Forelimb muscle (tissue), 1 donor: ENCODE measurements at regions not wholly inside any gene's neighbourhood (a gene's known extent, or its start where the extent isn't known, plus 50 kb on each side); places are given as distances from the start of the nearest gene placed in this dataset.

Experiments used
- DNase-seq: peaks from one replicate; pipeline ENCODE4 v3.0.0-alpha.2; 2013; ENCODE audit warnings: low read depth

DNA sequence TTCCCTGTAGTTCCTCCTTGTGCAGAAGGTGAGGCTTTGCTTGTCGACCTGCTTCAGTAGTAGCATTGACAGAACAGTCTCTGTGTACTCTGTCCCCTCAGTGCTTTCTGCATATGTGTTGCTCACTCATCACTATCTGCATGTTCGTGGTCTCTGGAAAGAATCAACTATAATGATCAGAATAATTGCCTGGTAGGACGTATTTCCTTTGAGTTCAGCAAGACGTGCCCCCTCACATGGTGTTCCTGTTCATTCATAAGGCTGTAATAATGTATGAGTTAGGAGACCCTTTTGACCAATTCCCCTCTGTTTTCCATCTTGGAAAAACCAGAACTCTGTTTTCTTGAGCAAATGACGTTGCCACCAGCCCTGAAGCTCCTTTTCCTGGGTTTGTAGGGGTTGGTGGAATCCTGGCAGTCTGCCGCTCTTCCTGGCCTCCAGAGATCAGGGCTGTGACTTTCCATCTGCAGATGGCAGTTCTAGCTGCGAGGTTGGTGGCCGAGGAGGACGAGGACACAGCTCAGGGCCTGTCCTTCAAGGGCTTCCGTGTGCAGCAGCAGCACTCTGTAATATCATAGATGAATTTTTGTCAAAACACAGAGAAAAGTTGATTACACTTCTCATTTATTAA, 61.9 kb downstream of the EXOSC2 start:
- DNase-seq, result no peak

DNA sequence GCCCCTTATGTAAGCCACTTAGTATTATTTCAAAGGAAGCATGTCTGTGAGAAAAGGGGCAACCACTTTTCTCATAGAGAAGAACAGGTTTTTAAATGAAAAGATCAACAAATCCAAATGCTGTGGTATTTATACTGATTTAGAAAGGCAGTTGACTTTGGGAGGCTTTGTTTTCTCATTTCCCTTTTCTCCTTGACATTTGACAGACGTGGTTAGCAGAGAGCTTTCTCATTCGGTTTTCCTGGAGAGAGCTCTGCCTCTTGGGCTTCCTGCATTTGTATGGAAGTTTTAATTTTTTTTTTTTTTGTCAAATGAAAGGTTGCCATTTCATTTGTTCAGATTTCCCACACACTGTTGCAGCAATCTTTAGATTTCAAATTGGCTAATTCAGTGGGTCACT, 62.5 kb downstream of the EXOSC2 start:
- no peak for DNase-seq

GRCh38 chr9:130756455-130757152, 63.0 kb downstream of the EXOSC2 start:
- no peak for DNase-seq

GRCh38 chr9:130759738-130760137, 66.2 kb downstream of the EXOSC2 start:
- DNase-seq, result no peak

- DNase-seq, result no peak
Measured at GRCh38 chr9:130763331-130764171, 70.0 kb downstream of the EXOSC2 start.

DNA sequence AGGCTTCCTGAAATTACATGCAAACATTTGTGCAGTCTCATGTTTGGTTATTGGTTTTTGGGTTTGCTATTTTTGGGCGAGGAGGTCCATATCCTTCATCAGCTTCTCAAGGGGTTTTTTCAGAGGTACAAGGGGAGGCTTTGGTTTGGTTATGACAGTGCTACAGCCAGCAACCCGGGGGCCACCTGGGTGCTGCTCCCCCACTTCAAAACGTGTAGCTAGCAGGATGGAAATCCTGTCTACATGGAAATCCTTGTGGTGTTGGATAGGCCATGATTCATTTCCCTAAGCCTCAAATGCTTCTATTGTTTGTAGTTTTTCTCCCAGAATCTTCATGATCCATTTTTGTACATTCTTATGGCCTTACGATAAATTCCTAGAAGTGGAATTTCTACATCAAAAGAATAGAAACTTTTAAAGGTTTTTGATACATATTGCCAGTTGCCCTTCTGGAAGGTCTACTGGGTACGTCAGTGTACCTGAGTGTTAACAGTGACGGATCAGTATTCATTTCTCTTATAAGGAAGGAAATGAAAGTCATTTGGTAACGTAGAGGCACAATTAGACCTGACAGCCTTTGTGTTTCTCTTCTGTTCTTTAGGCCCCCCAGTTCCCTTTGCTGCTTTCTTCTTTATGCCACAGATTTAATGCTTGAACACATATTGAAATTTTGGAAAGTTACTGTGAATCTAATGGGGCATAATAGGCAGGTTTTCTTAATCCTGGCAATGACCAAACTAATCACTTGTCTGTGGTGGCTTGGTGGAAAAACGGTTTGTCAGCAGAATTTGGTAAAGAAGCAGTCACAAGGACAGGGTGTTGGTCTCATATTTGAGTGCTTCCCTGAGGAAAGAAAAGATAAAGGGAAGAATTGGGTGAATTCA, 69.7 kb upstream of the ABL1 start:
- DNase-seq, result no peak

- DNase-seq, result no peak
Measured at GRCh38 chr9:130766021-130766926, 68.8 kb upstream of the ABL1 start.

- no peak for DNase-seq
Measured at GRCh38 chr9:130766927-130767307, 68.1 kb upstream of the ABL1 start.

- no peak for DNase-seq
Measured at GRCh38 chr9:130768265-130768664, 66.8 kb upstream of the ABL1 start.

GRCh38 chr9:130768891-130769403, 66.1 kb upstream of the ABL1 start:
- no peak for DNase-seq

DNA sequence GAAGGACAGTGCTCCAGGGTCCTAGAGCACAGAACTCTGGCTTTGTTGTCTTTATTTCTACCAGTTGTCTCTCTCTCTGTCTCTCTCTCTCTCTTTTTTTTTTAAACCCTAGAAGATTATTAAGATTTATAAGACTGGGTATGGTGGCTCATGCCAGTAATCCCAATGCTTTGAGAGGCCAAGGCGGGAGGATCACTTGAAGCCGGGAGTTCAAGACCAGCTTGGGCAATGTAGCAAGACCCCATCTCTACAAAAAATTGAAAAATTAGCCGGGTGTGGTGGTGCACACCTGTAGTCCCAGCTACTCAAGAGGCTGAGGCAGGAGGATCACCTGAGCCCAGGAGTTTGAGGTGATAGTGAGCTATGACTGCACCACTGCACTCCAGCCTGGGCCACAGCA, 65.0 kb upstream of the ABL1 start:
- no peak for DNase-seq

GRCh38 chr9:130770679-130771442, 64.2 kb upstream of the ABL1 start:
- DNase-seq, result peak; percentile 71

GRCh38 chr9:130772185-130772584, 62.9 kb upstream of the ABL1 start:
- no peak for DNase-seq

- DNase-seq, result no peak
Measured at GRCh38 chr9:130774183-130774582, 60.9 kb upstream of the ABL1 start.

DNA sequence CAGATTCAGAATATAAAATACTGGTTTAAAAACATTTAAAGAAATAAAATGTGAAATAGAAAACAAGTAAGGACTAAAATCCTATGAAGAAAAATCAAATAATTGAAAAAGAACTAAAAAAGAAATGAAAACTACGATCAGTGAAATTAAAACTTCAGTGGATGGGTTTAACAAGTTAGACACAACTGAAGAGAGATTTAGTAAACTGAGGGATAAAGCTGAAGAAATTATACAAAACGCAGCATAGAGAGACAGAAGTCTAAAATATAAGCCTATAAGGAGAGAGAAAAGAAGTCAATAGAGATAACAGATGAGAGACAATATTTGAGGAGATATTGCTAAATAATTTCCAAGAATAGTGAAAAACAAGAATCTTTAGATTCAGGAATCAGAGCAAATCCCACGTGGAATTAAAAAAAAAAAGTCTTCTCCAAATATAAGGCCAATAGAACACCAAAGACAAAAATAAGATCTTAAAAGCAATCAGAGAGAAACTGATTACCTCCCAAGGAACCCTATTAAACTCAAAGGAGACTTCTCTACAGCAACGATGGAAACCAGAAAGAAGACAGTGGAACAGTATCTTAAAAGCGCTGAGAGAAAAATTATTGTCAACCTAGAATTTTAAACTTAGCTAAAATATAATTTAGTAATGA, 59.6 kb upstream of the ABL1 start:
- DNase-seq, result no peak

- DNase-seq, result no peak
Measured at GRCh38 chr9:130779153-130779855, 55.8 kb upstream of the ABL1 start.

DNA sequence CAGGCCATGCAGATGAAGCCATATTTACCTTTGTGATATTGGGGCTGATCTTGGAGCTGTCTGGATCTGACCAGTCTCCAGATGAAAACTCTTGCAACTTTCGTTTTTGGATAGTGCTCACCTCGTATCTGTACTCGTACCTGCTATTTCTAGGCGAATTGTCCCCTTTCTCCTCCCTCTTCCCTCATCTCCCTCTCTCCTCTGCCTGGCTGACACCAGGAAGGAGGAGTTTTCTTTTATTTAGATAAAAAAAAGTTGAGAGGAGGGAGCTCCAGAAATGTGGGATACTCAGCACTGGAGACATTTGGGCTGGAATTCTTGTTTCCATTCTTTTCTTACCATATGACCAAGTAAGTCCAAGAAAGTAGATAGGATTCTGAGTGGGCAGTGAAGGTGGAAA, 54.6 kb upstream of the ABL1 start:
- no peak for DNase-seq

- peak; percentile 92 for DNase-seq
Measured at GRCh38 chr9:130780865-130781504, 54.1 kb upstream of the ABL1 start.
